ENCODE measurements at regions not wholly inside any gene's neighbourhood (a gene's known extent, or its start where the extent isn't known, plus 50 kb on each side); places are given as distances from the start of the nearest gene placed in this dataset.

DNA sequence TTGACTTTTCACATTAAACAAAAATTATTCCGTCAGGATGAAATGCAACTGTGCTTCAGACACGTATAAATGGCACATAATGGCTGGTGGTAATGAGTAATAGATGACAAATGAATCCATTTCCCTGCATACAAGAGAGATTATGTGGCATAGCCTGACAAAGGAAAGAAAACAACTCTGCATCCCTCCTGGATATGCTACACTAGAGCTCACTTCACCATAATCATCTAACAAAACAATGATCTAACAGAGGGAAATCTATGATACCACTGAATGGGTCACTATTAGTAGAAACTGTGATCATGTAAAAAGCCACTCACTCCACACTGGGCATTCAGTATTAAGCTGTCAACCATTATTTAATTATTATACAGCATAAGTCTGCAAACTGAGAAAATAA lies 1498.4 kb downstream of the EFNB2 start:
- TF ChIP-seq, protein P1, sequence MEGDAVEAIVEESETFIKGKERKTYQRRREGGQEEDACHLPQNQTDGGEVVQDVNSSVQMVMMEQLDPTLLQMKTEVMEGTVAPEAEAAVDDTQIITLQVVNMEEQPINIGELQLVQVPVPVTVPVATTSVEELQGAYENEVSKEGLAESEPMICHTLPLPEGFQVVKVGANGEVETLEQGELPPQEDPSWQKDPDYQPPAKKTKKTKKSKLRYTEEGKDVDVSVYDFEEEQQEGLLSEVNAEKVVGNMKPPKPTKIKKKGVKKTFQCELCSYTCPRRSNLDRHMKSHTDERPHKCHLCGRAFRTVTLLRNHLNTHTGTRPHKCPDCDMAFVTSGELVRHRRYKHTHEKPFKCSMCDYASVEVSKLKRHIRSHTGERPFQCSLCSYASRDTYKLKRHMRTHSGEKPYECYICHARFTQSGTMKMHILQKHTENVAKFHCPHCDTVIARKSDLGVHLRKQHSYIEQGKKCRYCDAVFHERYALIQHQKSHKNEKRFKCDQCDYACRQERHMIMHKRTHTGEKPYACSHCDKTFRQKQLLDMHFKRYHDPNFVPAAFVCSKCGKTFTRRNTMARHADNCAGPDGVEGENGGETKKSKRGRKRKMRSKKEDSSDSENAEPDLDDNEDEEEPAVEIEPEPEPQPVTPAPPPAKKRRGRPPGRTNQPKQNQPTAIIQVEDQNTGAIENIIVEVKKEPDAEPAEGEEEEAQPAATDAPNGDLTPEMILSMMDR (IDR thresholded peaks at IDR 0.05) = no peak
- no peak for TF ChIP-seq POLR2A (IDR thresholded peaks at IDR 0.05)
